ENCODE measurements at regions not wholly inside any gene's neighbourhood (a gene's known extent, or its start where the extent isn't known, plus 50 kb on each side); places are given as distances from the start of the nearest gene placed in this dataset.

DNA sequence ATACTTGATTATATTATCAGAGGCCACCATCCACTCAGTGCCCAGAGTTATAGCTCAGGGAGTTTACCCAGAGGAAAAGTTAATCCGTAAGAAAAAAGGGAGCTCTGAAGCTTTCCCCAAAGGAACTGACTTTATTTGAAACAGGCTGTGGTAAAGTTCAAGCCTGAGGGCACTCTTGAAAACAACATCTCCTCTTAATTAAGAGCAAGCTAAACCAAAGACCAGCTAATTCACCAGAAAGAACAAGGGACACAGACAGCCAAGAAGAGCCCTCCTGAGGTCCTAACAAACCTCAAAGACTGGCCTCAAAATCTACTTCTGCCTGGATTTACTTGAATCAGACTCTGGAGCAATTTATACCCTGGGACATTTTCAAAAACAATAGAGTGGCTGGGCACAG, 159.6 kb upstream of the CHST15 start:
- TF ChIP-seq CTCF (IDR thresholded peaks at IDR 0.05 in 4 of 5, conservative IDR thresholded peaks at IDR 0.05 in 1 of 5) = no peak
- TF ChIP-seq POLR2A (IDR thresholded peaks at IDR 0.05) = no peak

All from gastrocnemius medialis (tissue), 4 donors.